Duodenal mucosa (tissue), 2 donors: ENCODE measurements at regions not wholly inside any gene's neighbourhood (a gene's known extent, or its start where the extent isn't known, plus 50 kb on each side); places are given as distances from the start of the nearest gene placed in this dataset.

Experiments used
- H3K27ac ChIP-seq: one replicate; pipeline ENCODE4 v1.7.0; 2013; ENCODE audit warnings: low read depth, low read length
- H3K27me3 ChIP-seq, 2 donors: one replicate each; pipeline ENCODE4 v1.7.0; 2013; ENCODE audit warnings: low read length in 2 of 2, control low read depth in 1 of 2; ENCODE audit not compliant: insufficient read depth in 2 of 2, control insufficient read depth in 1 of 2
- H3K36me3 ChIP-seq, 2 donors: one replicate each; pipeline ENCODE4 v1.7.0; 2013; ENCODE audit warnings: low read length in 2 of 2, control low read depth in 1 of 2; ENCODE audit not compliant: insufficient read depth in 2 of 2, control insufficient read depth in 1 of 2
- H3K4me1 ChIP-seq, 2 donors: one replicate each; pipeline ENCODE4 v1.7.0; 2013; ENCODE audit warnings: low read length in 2 of 2, control low read depth in 1 of 2; ENCODE audit not compliant: insufficient read depth in 2 of 2, control insufficient read depth in 1 of 2
- H3K4me3 ChIP-seq, 2 donors: one replicate each; pipeline ENCODE4 v1.7.0; 2013; ENCODE audit warnings: low read length in 2 of 2, low read depth in 1 of 2
- H3K9ac ChIP-seq, 2 donors: one replicate each; pipeline ENCODE4 v1.7.0; 2013; ENCODE audit warnings: low read length in 2 of 2, low read depth in 1 of 2
- H3K9me3 ChIP-seq, 2 donors: one replicate each; pipeline ENCODE4 v1.7.0; 2013; ENCODE audit warnings: low read length in 2 of 2, control low read depth in 1 of 2; ENCODE audit not compliant: control insufficient read depth in 1 of 2

- Histone ChIP-seq H3K4me1 (no peaks in the 10 kb centered on the region), H3K4me3 (no peak overlapping the region), H3K36me3 (no peaks in the 10 kb centered on the region), H3K9me3 (no peaks in the 10 kb centered on the region), H3K27me3 (no peaks in the 10 kb centered on the region), H3K27ac (no peak overlapping the region), H3K9ac (no peak overlapping the region)
Observed at GRCh38 chr6:119521251-119521650, 171.7 kb upstream of the MAN1A1 start.

DNA sequence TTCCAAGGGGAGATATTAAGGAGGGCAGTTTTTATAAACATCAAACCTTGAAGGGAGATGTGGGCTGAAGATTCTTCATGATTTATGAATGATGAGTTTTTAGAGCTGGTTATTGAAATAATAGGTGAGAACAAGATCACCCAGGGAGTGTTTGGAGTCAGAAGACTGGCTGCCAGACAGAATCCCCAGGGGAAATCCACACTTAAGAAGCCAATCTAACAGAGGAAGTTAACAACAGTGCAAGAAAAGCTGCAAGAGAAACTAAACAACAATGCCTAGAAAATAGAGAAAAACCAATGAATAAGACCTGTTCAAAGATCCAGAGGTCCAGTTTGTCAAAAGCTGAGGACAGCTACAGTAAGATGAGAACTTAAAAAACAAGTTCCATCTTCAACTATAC is 167.9 kb upstream of the MAN1A1 start:
- Histone ChIP-seq H3K27ac (no peak overlapping the region), H3K4me3 (no peak overlapping the region), H3K36me3 (no peaks in the 10 kb centered on the region), H3K27me3 (no peaks in the 10 kb centered on the region), H3K9me3 (no peaks in the 10 kb centered on the region), H3K9ac (no peak overlapping the region), H3K4me1 (no peaks in the 10 kb centered on the region)

- Histone ChIP-seq H3K27ac (no peak overlapping the region), H3K4me3 (no peak overlapping the region), H3K4me1 (no peaks in the 10 kb centered on the region), H3K9me3 (no peaks in the 10 kb centered on the region), H3K27me3 (no peaks in the 10 kb centered on the region), H3K36me3 (no peaks in the 10 kb centered on the region), H3K9ac (no peak overlapping the region)
Observed at GRCh38 chr6:119514345-119514744, 164.8 kb upstream of the MAN1A1 start.

- Histone ChIP-seq H3K36me3 (no peaks in the 10 kb centered on the region), H3K4me1 (no peaks in the 10 kb centered on the region), H3K9ac (no peak overlapping the region)
Observed at GRCh38 chr6:119511024-119511423, 161.5 kb upstream of the MAN1A1 start.

DNA sequence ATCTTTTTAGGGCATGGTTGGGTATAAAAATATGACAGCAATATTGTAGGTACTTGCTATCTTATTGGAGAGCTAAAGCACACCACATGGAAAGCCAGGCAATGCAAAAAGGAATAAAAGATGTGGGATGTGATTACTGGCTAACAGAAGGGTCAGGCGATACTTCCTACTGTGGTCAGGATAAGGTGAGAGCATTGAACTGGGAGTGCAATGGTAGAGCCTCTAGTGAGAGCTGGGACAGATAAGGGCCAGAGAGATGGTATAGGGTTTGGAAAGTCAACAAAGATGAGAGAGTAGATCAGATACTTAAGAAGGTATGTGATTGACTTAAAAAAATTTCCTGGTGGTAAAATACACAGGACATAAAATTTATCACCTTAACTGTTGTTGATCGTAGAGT is 160.7 kb upstream of the MAN1A1 start:
- H3K9me3 ChIP-seq: no peaks in the 10 kb centered on the region
- H3K27ac ChIP-seq: no peak overlapping the region
- no peak overlapping the region for H3K4me3 ChIP-seq
- no peak overlapping the region for H3K9ac ChIP-seq
- no peaks in the 10 kb centered on the region for H3K27me3 ChIP-seq
- no peaks in the 10 kb centered on the region for H3K4me1 ChIP-seq
- H3K36me3 ChIP-seq: no peaks in the 10 kb centered on the region

More at GRCh38 chr6:119511024-119511423, 161.5 kb upstream of the MAN1A1 start:
- Histone ChIP-seq H3K27ac (no peak overlapping the region), H3K9me3 (no peaks in the 10 kb centered on the region), H3K27me3 (no peaks in the 10 kb centered on the region), H3K4me3 (no peak overlapping the region)

DNA sequence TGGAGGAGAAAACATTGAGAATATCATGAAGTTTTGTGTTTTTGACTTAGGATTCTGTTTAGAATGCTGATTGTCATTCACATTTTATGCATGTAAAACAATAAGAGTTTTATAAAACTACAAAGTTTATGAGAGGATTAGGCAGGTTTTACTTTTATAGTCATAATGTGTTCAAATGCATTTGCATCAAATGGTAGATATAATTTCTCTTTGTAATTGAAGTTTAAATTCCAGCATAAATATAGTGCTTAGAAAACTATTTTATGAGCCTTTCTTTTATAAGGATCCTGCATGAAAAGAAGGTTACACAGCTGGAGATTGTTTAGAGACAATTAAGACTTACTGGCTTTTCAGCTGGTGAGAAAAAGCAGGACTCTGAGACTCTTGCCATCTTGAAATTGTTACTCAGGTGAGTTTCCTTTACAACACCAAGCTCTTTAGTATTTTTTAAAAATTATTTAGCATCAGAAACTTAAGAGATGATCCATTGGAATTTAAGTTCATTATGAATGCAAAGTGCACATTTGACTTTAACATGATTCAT is 157.1 kb upstream of the MAN1A1 start:
- Histone ChIP-seq H3K4me1 (peaks cover 0 to 3% of the 10 kb centered on the region in 2 donors), H3K36me3 (no peaks in the 10 kb centered on the region), H3K27me3 (no peaks in the 10 kb centered on the region), H3K9ac (no peak overlapping the region), H3K4me3 (no peak overlapping the region), H3K9me3 (no peaks in the 10 kb centered on the region), H3K27ac (no peak overlapping the region)

GRCh38 chr6:119501798-119502483 is 152.4 kb upstream of the MAN1A1 start:
- Histone ChIP-seq H3K27me3 (no peaks in the 10 kb centered on the region), H3K9me3 (no peaks in the 10 kb centered on the region), H3K4me1 (peaks cover 4 to 5% of the 10 kb centered on the region in 2 donors), H3K4me3 (no peak overlapping the region), H3K9ac (no peak overlapping the region), H3K36me3 (no peaks in the 10 kb centered on the region), H3K27ac (no peak overlapping the region)

- Histone ChIP-seq H3K9ac (no peak overlapping the region), H3K4me1 (peaks cover 4 to 18% of the 10 kb centered on the region in 2 donors), H3K27me3 (no peaks in the 10 kb centered on the region), H3K9me3 (no peaks in the 10 kb centered on the region), H3K4me3 (no peak overlapping the region), H3K36me3 (no peaks in the 10 kb centered on the region), H3K27ac (no peak overlapping the region)
Observed at GRCh38 chr6:119499797-119500196, 150.2 kb upstream of the MAN1A1 start.

- Histone ChIP-seq H3K36me3 (no peaks in the 10 kb centered on the region), H3K27me3 (no peaks in the 10 kb centered on the region), H3K4me1 (peaks cover 4 to 26% of the 10 kb centered on the region in 2 donors), H3K9ac (no peak overlapping the region), H3K4me3 (no peak overlapping the region), H3K27ac (no peak overlapping the region), H3K9me3 (no peaks in the 10 kb centered on the region)
Observed at GRCh38 chr6:119497988-119498727, 148.6 kb upstream of the MAN1A1 start.

DNA sequence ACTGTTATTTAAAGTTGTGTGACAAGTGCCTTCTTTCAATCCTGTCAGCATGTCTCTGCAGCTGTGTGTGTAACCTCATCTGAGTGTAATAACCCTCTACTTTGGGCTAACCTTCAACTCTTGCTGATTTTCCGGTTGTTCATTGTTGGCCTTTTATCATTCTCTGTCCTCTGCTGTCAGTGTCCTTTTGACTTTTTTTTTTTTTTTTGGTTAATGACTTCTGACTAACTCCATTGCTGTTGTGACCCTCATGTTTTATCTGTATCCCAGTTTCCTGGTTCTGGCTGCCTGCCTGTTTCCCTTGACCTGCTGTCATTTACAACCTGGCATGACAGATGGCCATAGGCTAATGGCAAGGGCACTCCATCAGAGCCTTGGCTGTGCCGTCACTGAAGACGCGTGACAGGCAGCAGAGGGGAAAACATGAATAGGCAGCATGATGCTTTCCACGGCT is 145.7 kb upstream of the MAN1A1 start:
- no peak overlapping the region for H3K4me3 ChIP-seq
- H3K27ac ChIP-seq: no peak overlapping the region
- no peaks in the 10 kb centered on the region for H3K27me3 ChIP-seq
- no peak overlapping the region for H3K9ac ChIP-seq
- peaks cover 0 to 26% of the 10 kb centered on the region in 2 donors for H3K4me1 ChIP-seq
- no peaks in the 10 kb centered on the region for H3K9me3 ChIP-seq
- H3K36me3 ChIP-seq: no peaks in the 10 kb centered on the region
